GM12878 (cell line): ENCODE measurements at regions not wholly inside any gene's neighbourhood (a gene's known extent, or its start where the extent isn't known, plus 50 kb on each side); places are given as distances from the start of the nearest gene placed in this dataset.

Experiments
- ATAC-seq: fragments of 200-7000 bp; cut with Tn5 transposase; 3 replicates; pipeline ENCODE4 v1.9.1; 2020; ENCODE audit warnings: mild to moderate bottlenecking, moderate library complexity
- BruUV-seq: library from RNA; stranded (reverse); fragments of 400-500 nt; replicated peaks from 2 replicates; lab custom pipeline; 2021; lab: Mats Ljungman, UMichigan
- CTCF ChIA-PET: fragments of 300-600 bp; sonication (Branson Sonifier 250); formaldehyde crosslinking; extraction: SDS; loops from one replicate; lab custom pipeline; 2021; ENCODE audit warnings: inconsistent platforms; lab: Yijun Ruan, JAX
- POLR2A ChIA-PET: fragments of 350-600 bp; formaldehyde crosslinking; extraction: SDS; loops from one replicate; lab custom pipeline; 2021; ENCODE audit warnings: inconsistent platforms; lab: Charles Lee
- RAD21 ChIA-PET: fragments of 300-600 bp; sonication (Branson Sonifier 250); formaldehyde crosslinking; loops from one replicate; lab custom pipeline; 2023; ENCODE audit warnings: antibody characterized with exemption; ENCODE audit not compliant: unreplicated experiment; lab: Charles Lee
- SMC1A ChIA-PET: fragments of 300-600 bp; sonication (Branson Sonifier 250); formaldehyde crosslinking; loops from one replicate; lab custom pipeline; 2023; ENCODE audit not compliant: unreplicated experiment, uncharacterized antibody; lab: Charles Lee
- DNase-seq: peaks from one replicate; pipeline ENCODE4 v3.0.0-alpha.2; 2011; ENCODE audit warnings: low read depth, low spot score
- FAIRE-seq: peaks from 3 replicates; lab custom pipeline; 2011; peaks lifted over from hg19 to GRCh38; lab: Jason Lieb, UNC
- H2AFZ ChIP-seq: 2 replicates; pipeline ENCODE4 v1.6.0; 2011; ENCODE audit warnings: low read depth, low read length, control low read depth; ENCODE audit not compliant: control insufficient read depth
- H3K27ac ChIP-seq: 2 replicates; pipeline ENCODE4 v1.5.1; 2011; ENCODE audit warnings: control low read depth; ENCODE audit not compliant: control insufficient read depth, insufficient read depth
- H3K27me3 ChIP-seq, 2 experiments: replicated peaks in 1 of 2; 2 replicates each; pipeline versions ENCODE4 v1.6.0 to v1.6.1; 2011; ENCODE audit warnings: low read length in 1 of 2; ENCODE audit not compliant: control insufficient read depth in 2 of 2, insufficient read depth in 2 of 2
- H3K36me3 ChIP-seq, 2 experiments: 2 replicates each; pipeline ENCODE4 v1.5.1; 2011; ENCODE audit warnings: low read length in 1 of 2; ENCODE audit not compliant: control insufficient read depth in 2 of 2, insufficient read depth in 2 of 2
- H3K4me1 ChIP-seq: 2 replicates; pipeline ENCODE4 v1.6.1; 2011; ENCODE audit warnings: mild to moderate bottlenecking, low read length, moderate library complexity, mixed read lengths; ENCODE audit not compliant: control insufficient read depth, insufficient read depth
- H3K4me2 ChIP-seq: 2 replicates; pipeline ENCODE4 v1.6.0; 2011; ENCODE audit warnings: control low read depth; ENCODE audit not compliant: control insufficient read depth, insufficient read depth
- H3K4me3 ChIP-seq: fragments of 200-600 bp; sonication (generic); 2 replicates; pipeline ENCODE4 v1.5.1; 2016
- H3K79me2 ChIP-seq: 2 replicates; pipeline ENCODE4 v1.6.0; 2011; ENCODE audit warnings: low read length; ENCODE audit not compliant: control insufficient read depth, insufficient read depth
- H3K9ac ChIP-seq: 2 replicates; pipeline ENCODE4 v1.8.0; 2011; ENCODE audit warnings: low read length, control low read depth, mixed read lengths; ENCODE audit not compliant: control insufficient read depth, insufficient read depth
- H3K9me3 ChIP-seq: replicated peaks from 3 replicates; pipeline ENCODE4 v1.5.1; 2011; ENCODE audit warnings: mild to moderate bottlenecking, low read length; ENCODE audit not compliant: control insufficient read depth, insufficient read depth
- H4K20me1 ChIP-seq: 2 replicates; pipeline ENCODE4 v1.6.0; 2011; ENCODE audit not compliant: control insufficient read depth, insufficient read depth
- BCL3 ChIP-seq: IDR thresholded peaks from 2 replicates; pipeline ENCODE4 v1.6.1; 2011; ENCODE audit warnings: borderline replicate concordance, low read depth, mild to moderate bottlenecking, moderate library complexity, low read length; ENCODE audit not compliant: insufficient read depth, poor library complexity, severe bottlenecking
- EED ChIP-seq: sonication (generic); IDR thresholded peaks from 2 replicates; pipeline ENCODE4 v1.6.1; 2016; ENCODE audit warnings: antibody characterized with exemption, low read depth
- KLF5 ChIP-seq: fragments of 450-650 bp; IDR thresholded peaks from 2 replicates; pipeline ENCODE4 v1.6.1; 2014; ENCODE audit warnings: mild to moderate bottlenecking; ENCODE audit not compliant: partially characterized antibody
- NR2F1 ChIP-seq: fragments of 450-650 bp; conservative IDR thresholded peaks from 2 replicates; pipeline ENCODE4 v1.6.1; 2017; ENCODE audit warnings: mild to moderate bottlenecking
- POLR2AphosphoS2 ChIP-seq: IDR thresholded peaks from 2 replicates; pipeline ENCODE4 v1.6.1; 2011; ENCODE audit warnings: low read depth, mild to moderate bottlenecking, low read length, improper control_type of control experiment, moderate library complexity
- SUZ12 ChIP-seq: fragments of 200-600 bp; sonication (generic); IDR thresholded peaks from one replicate; pipeline ENCODE4 v1.6.1; 2018; ENCODE audit warnings: antibody characterized with exemption, mild to moderate bottlenecking; ENCODE audit not compliant: unreplicated experiment
- ZBTB4 ChIP-seq: fragments of 450-650 bp; formaldehyde crosslinking; IDR thresholded peaks from 2 replicates; pipeline ENCODE4 v1.4.0; 2022; ENCODE audit warnings: mild to moderate bottlenecking, moderate library complexity
- WGBS: methylation state at CpG from one replicate; pipeline ENCODE4 v1.1.6; 2016; ENCODE audit warnings: low lambda C conversion rate; ENCODE audit not compliant: insufficient replicate concordance, insufficient coverage; ENCODE audit errors: missing lambda C conversion rate; 5-methylcytosine and 5-hydroxymethylcytosine counted together
- in situ Hi-C: fragments of 300-500 bp; cut with MboI; formaldehyde crosslinking; loops from 9 replicates; pipeline ENCODE4 v1.14.3; 2018; ENCODE audit warnings: mixed read lengths
- intact Hi-C: fragments of 100-400 bp; cut with micrococcal nuclease; formaldehyde crosslinking; loops from one replicate; pipeline ENCODE4 v1.14.2; 2022; ENCODE audit not compliant: unreplicated experiment

DNA sequence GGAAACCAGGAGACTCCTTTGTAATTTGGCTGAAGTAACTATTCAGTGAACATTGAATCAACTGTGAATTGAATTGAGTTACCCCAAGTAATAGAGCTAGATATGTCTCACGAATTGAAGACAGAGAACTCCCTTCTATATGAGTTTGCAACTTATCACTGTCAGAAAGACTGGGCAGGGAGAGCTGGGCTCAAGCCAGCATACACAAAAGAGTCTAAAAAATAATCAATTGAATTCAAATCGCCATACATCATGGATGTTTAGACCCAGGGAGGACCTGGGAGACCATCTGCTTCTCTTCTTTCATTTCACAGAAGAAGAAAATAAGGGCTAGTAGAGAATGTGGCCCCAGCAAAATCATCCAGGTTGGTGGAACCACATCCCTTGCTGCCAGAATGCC lies 503.1 kb upstream of the AUTS2 start (continued):
- no peak for TF ChIP-seq BCL3
- no peak for TF ChIP-seq NR2F1
- no peak for TF ChIP-seq POLR2AphosphoS2
- TF ChIP-seq KLF5 = no peak
- no peak for TF ChIP-seq EED
- TF ChIP-seq ZBTB4 (CRISPR knock-in tag) = no peak

- no peak overlapping the region for H3K9ac ChIP-seq
- intact Hi-C loops (no loop called here), in situ Hi-C loops (no loop called here)
- H3K4me1 ChIP-seq = no peaks in the 10 kb centered on the region
- H3K4me3 ChIP-seq = no peak overlapping the region
- no peaks in the 10 kb centered on the region for H4K20me1 ChIP-seq
- ATAC-seq (no peak), DNase-seq (no peak), FAIRE-seq (no peak)
- ChIA-PET RAD21 (no interaction called here), SMC1A (no interaction called here), POLR2A (no interaction called here), CTCF (no interaction called here)
- no peaks in the 10 kb centered on the region for H3K27me3 ChIP-seq
- H3K27ac ChIP-seq = no peak overlapping the region
- H3K79me2 ChIP-seq = no peaks in the 10 kb centered on the region
- no peak for TF ChIP-seq SUZ12
- no TSS peak for BruUV-seq
- H2AFZ ChIP-seq = no peak overlapping the region
- no peaks in the 10 kb centered on the region for H3K36me3 ChIP-seq
- 66% methylated on average over 4 of the region's 4 CpGs for WGBS
- H3K9me3 ChIP-seq = no peaks in the 10 kb centered on the region; the same call in 2 of the 3 replicates
- no peak overlapping the region for H3K4me2 ChIP-seq
Measured at GRCh38 chr7:69095649-69096048, 502.6 kb upstream of the AUTS2 start.
